Loucy (cell line): ENCODE measurements at regions not wholly inside any gene's neighbourhood (a gene's known extent, or its start where the extent isn't known, plus 50 kb on each side); places are given as distances from the start of the nearest gene placed in this dataset.

Experiments used
- H2AFZ ChIP-seq: fragments of 200-600 bp; sonication (generic); 2 replicates; pipeline ENCODE4 v1.6.0; 2016; ENCODE audit warnings: antibody characterized with exemption, mild to moderate bottlenecking, low read length, moderate library complexity
- H3F3A ChIP-seq: fragments of 200-600 bp; 2 replicates; pipeline ENCODE4 v1.6.0; 2016; ENCODE audit warnings: antibody characterized with exemption, low read depth, mild to moderate bottlenecking
- H3K27me3 ChIP-seq: fragments of 200-600 bp; sonication (generic); 2 replicates; pipeline ENCODE4 v1.6.1; 2014; ENCODE audit warnings: low read length, mild to moderate bottlenecking; ENCODE audit not compliant: insufficient read depth, poor library complexity, severe bottlenecking
- H3K36me3 ChIP-seq: fragments of 200-600 bp; sonication (generic); 2 replicates; pipeline ENCODE4 v1.6.1; 2016; ENCODE audit warnings: low read length; ENCODE audit not compliant: insufficient read depth
- H3K4me1 ChIP-seq: fragments of 200-600 bp; sonication (generic); 2 replicates; pipeline ENCODE4 v1.5.1; 2014; ENCODE audit warnings: low read length, mild to moderate bottlenecking; ENCODE audit not compliant: insufficient read depth, poor library complexity, severe bottlenecking
- H3K4me2 ChIP-seq: fragments of 200-600 bp; sonication (generic); 2 replicates; pipeline ENCODE4 v1.6.0; 2014; ENCODE audit warnings: antibody characterized with exemption, low read length, low read depth, mild to moderate bottlenecking; ENCODE audit not compliant: poor library complexity, severe bottlenecking
- H3K4me3 ChIP-seq: fragments of 200-600 bp; sonication (generic); 2 replicates; pipeline ENCODE4 v1.5.1; 2014; ENCODE audit warnings: low read length, mild to moderate bottlenecking, mixed read lengths; ENCODE audit not compliant: poor library complexity, severe bottlenecking
- H3K79me2 ChIP-seq: fragments of 200-600 bp; sonication (generic); 2 replicates; pipeline ENCODE4 v1.6.1; 2014; ENCODE audit warnings: low read length; ENCODE audit not compliant: insufficient read depth
- H3K9ac ChIP-seq: fragments of 200-600 bp; sonication (generic); 2 replicates; pipeline ENCODE4 v1.6.0; 2014; ENCODE audit warnings: mild to moderate bottlenecking, low read depth, low read length, moderate library complexity; ENCODE audit not compliant: poor library complexity, severe bottlenecking
- H3K9me2 ChIP-seq: fragments of 200-600 bp; sonication (generic); replicated peaks from 2 replicates; pipeline ENCODE4 v1.6.1; 2016; ENCODE audit warnings: low read depth, low read length, mixed read lengths
- H3K9me3 ChIP-seq: fragments of 200-600 bp; sonication (generic); 2 replicates; pipeline ENCODE4 v1.6.1; 2014; ENCODE audit warnings: mild to moderate bottlenecking, antibody characterized with exemption, low read length, low read depth; ENCODE audit not compliant: insufficient read depth
- H4K20me1 ChIP-seq: fragments of 200-600 bp; sonication (generic); 2 replicates; pipeline ENCODE4 v1.6.0; 2014; ENCODE audit warnings: antibody characterized with exemption, low read length, mild to moderate bottlenecking; ENCODE audit not compliant: insufficient read depth, poor library complexity, severe bottlenecking
- CTCF ChIP-seq: fragments of 200-600 bp; sonication (generic); conservative IDR thresholded peaks from 2 replicates; pipeline ENCODE4 v1.5.1; 2014; ENCODE audit warnings: mild to moderate bottlenecking, antibody characterized with exemption, low read length
- EZH2phosphoT487 ChIP-seq: fragments of 200-600 bp; IDR thresholded peaks from 2 replicates; pipeline ENCODE4 v1.6.1; 2018; ENCODE audit warnings: antibody characterized with exemption, mild to moderate bottlenecking, moderate library complexity, borderline replicate concordance

GRCh38 chr4:13852411-13852810, 224.9 kb upstream of the BOD1L1 start:
- no peaks in the 10 kb centered on the region for H3K9me2 ChIP-seq
- no peaks in the 10 kb centered on the region for H3K9me3 ChIP-seq
- no peaks in the 10 kb centered on the region for H3K36me3 ChIP-seq
- H3K27me3 ChIP-seq: no peaks in the 10 kb centered on the region
- no peaks in the 10 kb centered on the region for H3F3A ChIP-seq
- H3K4me1 ChIP-seq: no peaks in the 10 kb centered on the region
- H4K20me1 ChIP-seq: no peaks in the 10 kb centered on the region
- H3K79me2 ChIP-seq: no peaks in the 10 kb centered on the region
- TF ChIP-seq CTCF: no peak
- TF ChIP-seq EZH2phosphoT487: no peak
- no peak overlapping the region for H2AFZ ChIP-seq
- H3K4me3 ChIP-seq: no peak overlapping the region
- H3K9ac ChIP-seq: no peak overlapping the region
- H3K4me2 ChIP-seq: no peak overlapping the region

- H3K9me2 ChIP-seq: no peaks in the 10 kb centered on the region
- no peaks in the 10 kb centered on the region for H3K27me3 ChIP-seq
- no peak overlapping the region for H3K4me2 ChIP-seq
- H3F3A ChIP-seq: no peaks in the 10 kb centered on the region
- no peaks in the 10 kb centered on the region for H3K79me2 ChIP-seq
- H3K9ac ChIP-seq: no peak overlapping the region
- H4K20me1 ChIP-seq: no peaks in the 10 kb centered on the region
- no peaks in the 10 kb centered on the region for H3K36me3 ChIP-seq
- H3K4me1 ChIP-seq: no peaks in the 10 kb centered on the region
- H3K4me3 ChIP-seq: no peak overlapping the region
- no peak overlapping the region for H2AFZ ChIP-seq
- H3K9me3 ChIP-seq: no peaks in the 10 kb centered on the region
- TF ChIP-seq CTCF (no peak), EZH2phosphoT487 (no peak)
Observed at GRCh38 chr4:13856387-13856786, 228.9 kb upstream of the BOD1L1 start.

GRCh38 chr4:13857397-13857796, 229.9 kb upstream of the BOD1L1 start:
- H3K27me3 ChIP-seq: no peaks in the 10 kb centered on the region
- H3K4me3 ChIP-seq: no peak overlapping the region
- H3K4me1 ChIP-seq: no peaks in the 10 kb centered on the region
- no peaks in the 10 kb centered on the region for H3K9me2 ChIP-seq
- no peak for TF ChIP-seq CTCF
- no peak for TF ChIP-seq EZH2phosphoT487
- no peaks in the 10 kb centered on the region for H3F3A ChIP-seq
- H3K79me2 ChIP-seq: no peaks in the 10 kb centered on the region
- H4K20me1 ChIP-seq: no peaks in the 10 kb centered on the region
- H2AFZ ChIP-seq: no peak overlapping the region
- no peak overlapping the region for H3K9ac ChIP-seq
- no peaks in the 10 kb centered on the region for H3K9me3 ChIP-seq
- H3K4me2 ChIP-seq: no peak overlapping the region
- H3K36me3 ChIP-seq: no peaks in the 10 kb centered on the region
